Testis (tissue), 2 donors: ENCODE measurements at regions not wholly inside any gene's neighbourhood (a gene's known extent, or its start where the extent isn't known, plus 50 kb on each side); places are given as distances from the start of the nearest gene placed in this dataset.

Experiments
- POLR2A ChIP-seq: fragments of 450-650 bp; IDR thresholded peaks from one replicate; pipeline ENCODE4 v1.6.1; 2017; ENCODE audit warnings: antibody characterized with exemption, mild to moderate bottlenecking, moderate library complexity
- TF ChIP-seq, protein P1 (sequence below), 3 experiments: fragments of 450-650 bp in 2 of 3; fragments of 200-600 bp in 1 of 3; sonication (generic) in 1 of 3; IDR thresholded peaks; one replicate each; pipeline ENCODE4 v1.5.1; 2016 to 2019; ENCODE audit warnings: antibody characterized with exemption in 3 of 3, mild to moderate bottlenecking in 2 of 3, moderate library complexity in 1 of 3

- TF ChIP-seq, protein P1, sequence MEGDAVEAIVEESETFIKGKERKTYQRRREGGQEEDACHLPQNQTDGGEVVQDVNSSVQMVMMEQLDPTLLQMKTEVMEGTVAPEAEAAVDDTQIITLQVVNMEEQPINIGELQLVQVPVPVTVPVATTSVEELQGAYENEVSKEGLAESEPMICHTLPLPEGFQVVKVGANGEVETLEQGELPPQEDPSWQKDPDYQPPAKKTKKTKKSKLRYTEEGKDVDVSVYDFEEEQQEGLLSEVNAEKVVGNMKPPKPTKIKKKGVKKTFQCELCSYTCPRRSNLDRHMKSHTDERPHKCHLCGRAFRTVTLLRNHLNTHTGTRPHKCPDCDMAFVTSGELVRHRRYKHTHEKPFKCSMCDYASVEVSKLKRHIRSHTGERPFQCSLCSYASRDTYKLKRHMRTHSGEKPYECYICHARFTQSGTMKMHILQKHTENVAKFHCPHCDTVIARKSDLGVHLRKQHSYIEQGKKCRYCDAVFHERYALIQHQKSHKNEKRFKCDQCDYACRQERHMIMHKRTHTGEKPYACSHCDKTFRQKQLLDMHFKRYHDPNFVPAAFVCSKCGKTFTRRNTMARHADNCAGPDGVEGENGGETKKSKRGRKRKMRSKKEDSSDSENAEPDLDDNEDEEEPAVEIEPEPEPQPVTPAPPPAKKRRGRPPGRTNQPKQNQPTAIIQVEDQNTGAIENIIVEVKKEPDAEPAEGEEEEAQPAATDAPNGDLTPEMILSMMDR (IDR thresholded peaks at IDR 0.05), result no peak
- no peak for TF ChIP-seq POLR2A
These were observed 372.4 kb upstream of the SLC7A11 start for GRCh38 chr4:138614398-138615142.
